BJ (cell line): ENCODE measurements at regions not wholly inside any gene's neighbourhood (a gene's known extent, or its start where the extent isn't known, plus 50 kb on each side); places are given as distances from the start of the nearest gene placed in this dataset.
"Not testable (repeated sequence)": the region's sequence is repeated elsewhere in the genome, so short reads cannot be mapped to it uniquely, and the experiment has no call there.

Source experiments
- CTCF ChIA-PET: fragments of 350-600 bp; formaldehyde crosslinking; extraction: SDS; loops from one replicate; lab custom pipeline; 2021; ENCODE audit warnings: antibody characterized with exemption, inconsistent platforms; lab: Yijun Ruan, JAX
- POLR2A ChIA-PET: fragments of 300-600 bp; sonication (Branson Sonifier 250); formaldehyde crosslinking; extraction: SDS; loops from one replicate; lab custom pipeline; 2021; ENCODE audit warnings: antibody characterized with exemption; lab: Charles Lee
- DNase-seq: peaks from one replicate; pipeline ENCODE4 v3.0.0-alpha.2; 2011; ENCODE audit warnings: low read depth
- H3K27me3 ChIP-seq: 2 replicates; pipeline ENCODE4 v1.6.0; 2011; ENCODE audit warnings: low read length; ENCODE audit not compliant: control insufficient read depth, insufficient read depth
- H3K36me3 ChIP-seq: 2 replicates; pipeline ENCODE4 v1.5.1; 2011; ENCODE audit warnings: low read length; ENCODE audit not compliant: control insufficient read depth, insufficient read depth
- H3K4me3 ChIP-seq: 2 replicates; pipeline ENCODE4 v1.5.1; 2011; ENCODE audit warnings: low read depth, mild to moderate bottlenecking, control low read depth, low read length
- CTCF ChIP-seq: IDR thresholded peaks from 2 replicates; pipeline ENCODE4 v1.5.1; 2011; ENCODE audit warnings: low read depth, mild to moderate bottlenecking, control low read depth, inconsistent platforms, low read length, moderate library complexity; ENCODE audit not compliant: insufficient read depth

DNA sequence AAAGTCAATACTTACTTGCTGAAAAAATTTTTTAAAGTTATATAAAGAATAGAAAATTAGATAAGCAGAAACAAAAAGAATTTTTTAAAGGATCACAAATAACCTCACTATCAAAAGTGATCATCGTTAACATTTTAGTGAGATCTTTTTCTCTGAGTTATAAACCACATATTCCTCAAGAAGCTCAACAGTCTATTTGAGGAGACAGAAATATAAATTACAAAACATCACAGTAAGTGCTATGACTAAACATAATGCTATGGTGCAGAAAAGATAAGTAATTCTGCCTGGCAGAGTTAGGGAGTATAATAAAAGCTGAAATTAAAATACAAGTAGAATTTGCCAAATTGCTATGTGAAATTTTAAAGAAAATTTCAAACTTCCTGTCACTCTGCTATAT lies 226.7 kb downstream of the LMBRD1 start:
- H3K27me3 ChIP-seq: no peaks in the 10 kb centered on the region
- no peak overlapping the region for H3K4me3 ChIP-seq
- ChIA-PET POLR2A (no interaction called here), CTCF (no interaction called here)
- TF ChIP-seq CTCF: no peak
- no peaks in the 10 kb centered on the region for H3K36me3 ChIP-seq
- DNase-seq: peak; percentile 17

DNA sequence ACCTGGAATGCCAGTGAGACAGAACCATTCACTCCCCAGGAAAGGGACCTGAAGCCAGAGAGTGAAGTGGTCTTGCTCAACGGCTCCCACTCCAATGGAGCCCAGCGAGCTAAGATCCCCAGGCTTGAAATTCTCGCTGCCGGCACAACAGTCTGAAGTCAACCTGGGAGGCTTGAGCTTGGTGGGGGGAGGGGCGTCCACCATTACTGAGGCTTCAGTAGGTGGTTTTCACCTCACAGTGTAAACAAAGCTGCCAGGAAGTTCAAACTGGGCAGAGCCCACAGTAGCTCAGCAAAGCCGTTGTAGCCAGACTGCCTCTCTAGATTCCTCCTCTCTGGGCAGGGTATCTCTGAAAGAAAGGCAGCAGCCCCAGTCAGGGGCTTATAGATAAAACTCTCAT lies 236.2 kb downstream of the LMBRD1 start:
- H3K36me3 ChIP-seq, DNase-seq, H3K27me3 ChIP-seq, POLR2A ChIA-PET, CTCF ChIA-PET, H3K4me3 ChIP-seq: not testable (repeated sequence)

DNA sequence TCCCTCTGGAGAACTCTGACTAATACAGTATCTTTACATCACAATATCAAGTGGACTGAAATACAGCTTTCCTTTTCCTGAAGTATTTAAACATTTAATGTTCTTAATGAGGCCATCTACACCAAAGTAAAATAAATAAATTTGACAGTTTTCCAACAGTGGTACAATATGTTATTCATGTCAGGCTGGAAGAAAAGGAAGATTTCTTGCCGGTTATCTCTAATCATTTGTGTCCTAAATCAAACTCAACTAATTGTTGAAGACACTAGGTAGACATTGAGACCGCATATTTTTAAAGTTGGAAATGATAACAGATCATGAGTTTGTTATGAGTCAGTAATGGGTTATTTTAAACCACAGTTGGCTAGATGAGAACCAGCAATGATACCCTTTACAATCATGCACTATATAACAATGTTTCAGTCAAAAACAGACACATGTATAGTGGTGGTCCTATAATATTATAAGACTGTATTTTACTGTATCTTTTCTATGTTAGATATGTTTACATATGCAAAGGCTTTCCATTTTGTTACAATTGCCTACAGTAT lies 241.6 kb downstream of the LMBRD1 start:
- no peak for TF ChIP-seq CTCF
- ChIA-PET POLR2A (no interaction called here), CTCF (interaction anchor here (0.7 kb wide), 1 partner anchor 379 kb away, joined by 3 read pairs; no protein-coding TSS in a partner anchor)
- no peak for DNase-seq
- H3K4me3 ChIP-seq: no peak overlapping the region
- H3K36me3 ChIP-seq: no peaks in the 10 kb centered on the region
- H3K27me3 ChIP-seq: no peaks in the 10 kb centered on the region

- H3K36me3 ChIP-seq: no peaks in the 10 kb centered on the region
- no peak for DNase-seq
- ChIA-PET POLR2A (no interaction called here), CTCF (no interaction called here)
- H3K27me3 ChIP-seq: no peaks in the 10 kb centered on the region
- no peak overlapping the region for H3K4me3 ChIP-seq
- TF ChIP-seq CTCF: no peak
These were observed 254.3 kb downstream of the LMBRD1 start for GRCh38 chr6:69542494-69542893.

DNA sequence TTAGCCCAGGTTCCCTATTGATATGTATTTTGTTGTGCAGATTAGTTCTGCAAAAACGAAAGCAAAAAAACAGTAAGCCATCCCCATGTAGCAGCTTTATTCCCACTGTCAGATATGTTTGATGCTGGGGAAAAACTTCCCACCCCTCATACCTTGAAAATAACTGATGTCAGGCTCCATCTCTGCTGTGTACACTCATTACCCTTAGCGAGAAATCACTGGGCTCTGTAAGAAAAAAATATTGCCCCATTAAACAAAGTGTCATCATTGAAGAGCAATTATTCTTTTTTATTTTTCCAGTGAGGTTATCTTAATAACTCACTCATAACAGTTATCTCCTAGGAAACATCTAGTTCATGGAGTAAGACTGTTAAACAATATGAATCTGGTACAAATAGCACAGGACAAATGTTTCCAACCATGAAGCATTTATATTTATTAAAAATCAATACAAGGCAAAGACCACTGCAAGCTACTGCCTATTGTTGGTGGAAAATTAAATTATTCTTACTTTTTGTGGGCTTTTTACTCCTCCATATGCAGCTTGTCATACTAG lies 268.8 kb downstream of the LMBRD1 start:
- TF ChIP-seq CTCF: no peak
- Histone ChIP-seq H3K4me3 (no peak overlapping the region), H3K36me3 (no peaks in the 10 kb centered on the region), H3K27me3 (no peaks in the 10 kb centered on the region)
- POLR2A ChIA-PET: no interaction called here
- DNase-seq: no peak
- CTCF ChIA-PET: no interaction called here

DNA sequence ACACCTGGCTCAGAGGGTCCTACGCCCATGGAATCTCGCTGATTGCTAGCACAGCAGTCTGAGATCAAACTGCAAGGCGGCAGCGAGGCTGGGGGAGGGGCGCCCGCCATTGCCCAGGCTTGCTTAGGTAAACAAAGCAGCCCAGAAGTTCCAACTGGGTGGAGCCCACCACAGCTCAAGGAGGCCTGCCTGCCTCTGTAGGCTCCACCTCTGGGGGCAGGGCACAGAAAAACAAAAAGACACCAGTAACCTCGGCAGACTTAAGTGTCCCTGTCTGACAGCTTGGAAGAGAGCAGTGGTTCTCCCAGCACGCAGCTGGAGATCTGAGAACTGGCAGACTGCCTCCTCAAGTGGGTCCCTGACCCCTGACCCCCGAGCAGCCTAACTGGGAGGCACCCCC lies 281.3 kb downstream of the LMBRD1 start:
- POLR2A ChIA-PET, H3K27me3 ChIP-seq, H3K4me3 ChIP-seq, CTCF ChIA-PET, DNase-seq, H3K36me3 ChIP-seq: not testable (repeated sequence)
